ENCODE measurements at regions not wholly inside any gene's neighbourhood (a gene's known extent, or its start where the extent isn't known, plus 50 kb on each side); places are given as distances from the start of the nearest gene placed in this dataset.

DNA sequence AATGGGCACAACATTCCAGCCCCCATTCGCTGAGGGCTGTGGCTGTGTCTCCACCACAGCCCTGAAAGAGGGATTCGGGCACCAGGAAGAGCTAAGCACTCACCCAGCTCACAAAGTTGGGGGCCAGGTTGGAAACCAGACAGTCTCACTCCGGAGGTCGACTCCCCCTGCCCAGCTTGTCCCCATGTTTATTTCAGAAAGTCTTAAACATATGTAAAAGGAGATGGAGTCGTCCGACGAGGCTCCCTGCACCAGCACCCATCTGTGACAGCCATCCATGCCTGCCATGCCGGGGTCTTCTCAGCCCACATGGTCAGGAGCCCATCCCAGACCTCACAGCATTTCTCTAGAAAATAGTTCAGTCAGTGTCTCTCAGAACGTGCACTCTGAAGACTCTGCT, 63.6 kb upstream of the STX16 start:
- ATAC-seq (no peak), DNase-seq (no peak)
- Histone ChIP-seq H3K9me3 (ENCODE audit: control insufficient read depth, low read length) (no peaks in the 10 kb centered on the region), H3K4me1 (ENCODE audit: control insufficient read depth, insufficient read depth, low read length) (no peaks in the 10 kb centered on the region), H3K4me3 (ENCODE audit: low read length) (no peak overlapping the region), H3K27ac (ENCODE audit: low read length) (no peak overlapping the region), H3K27me3 (ENCODE audit: control insufficient read depth, insufficient read depth) (no peaks in the 10 kb centered on the region)
- intact Hi-C loops (cut with DNase I) = no loop called here
- 86% methylated on average over 9 of the region's 9 CpGs for WGBS

GRCh38 chr20:58586565-58587093, 64.5 kb upstream of the STX16 start:
- ATAC-seq = no peak
- H3K27me3 ChIP-seq (ENCODE audit: control insufficient read depth, insufficient read depth) = no peaks in the 10 kb centered on the region
- no peak for DNase-seq
- H3K4me1 ChIP-seq (ENCODE audit: control insufficient read depth, insufficient read depth, low read length) = no peaks in the 10 kb centered on the region
- 91% methylated on average over 6 of the region's 6 CpGs for WGBS
- no peaks in the 10 kb centered on the region for H3K9me3 ChIP-seq (ENCODE audit: control insufficient read depth, low read length)
- intact Hi-C loops (cut with DNase I) = no loop called here
- H3K4me3 ChIP-seq (ENCODE audit: low read length) = no peak overlapping the region
- no peak overlapping the region for H3K27ac ChIP-seq (ENCODE audit: low read length)

DNA sequence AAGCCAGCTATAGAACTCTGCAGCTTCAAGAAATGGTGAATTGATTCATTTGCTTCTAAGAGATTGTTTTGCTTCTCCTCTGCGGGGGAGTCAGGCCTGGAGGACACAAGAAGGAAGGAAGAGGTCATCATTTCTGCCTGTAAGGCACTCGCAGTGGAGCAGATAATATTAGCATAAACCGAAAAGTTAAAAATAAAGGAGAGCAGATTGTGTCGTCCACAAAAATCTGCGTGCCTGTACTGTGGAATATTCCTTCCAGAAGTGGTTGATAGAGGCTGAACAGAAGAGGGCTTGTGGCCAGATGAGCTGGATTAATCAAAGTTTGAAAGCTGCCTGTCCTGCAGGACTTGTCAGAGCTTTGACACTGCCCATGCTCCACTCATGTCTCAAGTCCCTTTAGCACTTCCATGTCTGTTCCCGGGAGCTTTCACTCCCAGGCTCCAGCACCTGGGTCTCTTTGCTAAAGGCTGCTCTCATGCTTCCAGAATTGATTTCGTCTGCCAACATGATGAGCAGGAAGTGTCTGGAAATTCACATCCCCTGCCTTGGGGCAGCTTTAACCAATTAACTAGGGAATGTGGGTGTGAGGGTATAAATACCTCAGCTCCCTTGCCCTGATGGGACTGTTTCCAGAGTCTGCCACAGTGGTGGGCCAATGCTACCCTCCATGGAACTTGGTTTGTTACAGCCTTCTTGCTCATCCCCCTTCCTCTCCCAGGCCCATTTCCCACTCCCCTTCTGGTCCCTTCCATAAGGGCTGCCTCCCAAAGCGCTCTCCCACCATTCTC, 65.1 kb upstream of the STX16 start:
- no peak overlapping the region for H3K4me3 ChIP-seq (ENCODE audit: low read length)
- H3K9me3 ChIP-seq (ENCODE audit: control insufficient read depth, low read length) = no peaks in the 10 kb centered on the region
- DNase-seq (no peak), ATAC-seq (no peak)
- H3K4me1 ChIP-seq (ENCODE audit: control insufficient read depth, insufficient read depth, low read length) = no peaks in the 10 kb centered on the region
- no peaks in the 10 kb centered on the region for H3K27me3 ChIP-seq (ENCODE audit: control insufficient read depth, insufficient read depth)
- no peak overlapping the region for H3K27ac ChIP-seq (ENCODE audit: low read length)
- intact Hi-C loops (cut with DNase I) = no loop called here
- WGBS = 41% methylated on average over 8 of the region's 8 CpGs

GRCh38 chr20:58584881-58585752, 66.0 kb upstream of the STX16 start:
- intact Hi-C loops (cut with DNase I) = no loop called here
- H3K9me3 ChIP-seq (ENCODE audit: control insufficient read depth, low read length) = no peaks in the 10 kb centered on the region
- no peaks in the 10 kb centered on the region for H3K4me1 ChIP-seq (ENCODE audit: control insufficient read depth, insufficient read depth, low read length)
- DNase-seq (no peak), ATAC-seq (peak in 1 of 2 donors; percentile 21)
- no peak overlapping the region for H3K27ac ChIP-seq (ENCODE audit: low read length)
- H3K4me3 ChIP-seq (ENCODE audit: low read length) = no peak overlapping the region
- no peaks in the 10 kb centered on the region for H3K27me3 ChIP-seq (ENCODE audit: control insufficient read depth, insufficient read depth)
- WGBS = 48% methylated on average over 9 of the region's 9 CpGs

- no peak overlapping the region for H3K27ac ChIP-seq (ENCODE audit: low read length)
- no peaks in the 10 kb centered on the region for H3K27me3 ChIP-seq (ENCODE audit: control insufficient read depth, insufficient read depth)
- no peak overlapping the region for H3K4me3 ChIP-seq (ENCODE audit: low read length)
- no peak for DNase-seq
- WGBS = 94% methylated on average over 8 of the region's 8 CpGs
- H3K4me1 ChIP-seq (ENCODE audit: control insufficient read depth, insufficient read depth, low read length) = no peaks in the 10 kb centered on the region
- intact Hi-C loops (cut with DNase I) = no loop called here
- ATAC-seq = peak in 1 of 2 donors; percentile 7
- no peaks in the 10 kb centered on the region for H3K9me3 ChIP-seq (ENCODE audit: control insufficient read depth, low read length)
Observed at GRCh38 chr20:58584051-58584824, 66.8 kb upstream of the STX16 start.

DNA sequence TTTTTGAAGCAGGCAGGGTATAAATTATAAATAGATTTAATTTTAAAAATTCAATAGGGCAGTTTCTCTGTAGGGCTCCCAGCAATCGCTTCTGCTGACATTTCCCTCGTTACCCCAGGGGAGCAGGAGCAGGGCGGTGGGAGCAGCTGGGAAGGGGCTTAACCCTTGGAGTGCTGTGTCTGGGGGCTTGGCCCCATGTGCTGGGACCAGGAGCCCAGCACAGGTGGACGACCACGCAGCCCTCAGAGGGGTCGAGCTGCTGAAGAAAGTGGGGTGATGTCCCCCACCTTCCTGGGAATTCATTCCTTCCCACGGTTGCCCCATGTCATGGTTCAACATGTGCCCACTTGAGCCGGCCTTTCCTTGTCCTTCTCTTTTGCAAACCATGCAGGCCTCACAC, 67.5 kb upstream of the STX16 start:
- Histone ChIP-seq H3K4me3 (ENCODE audit: low read length) (no peak overlapping the region), H3K9me3 (ENCODE audit: control insufficient read depth, low read length) (no peaks in the 10 kb centered on the region), H3K27me3 (ENCODE audit: control insufficient read depth, insufficient read depth) (no peaks in the 10 kb centered on the region), H3K4me1 (ENCODE audit: control insufficient read depth, insufficient read depth, low read length) (no peaks in the 10 kb centered on the region), H3K27ac (ENCODE audit: low read length) (no peak overlapping the region)
- ATAC-seq (peak in 1 of 2 donors; percentile 24), DNase-seq (no peak)
- intact Hi-C loops (cut with DNase I) = no loop called here
- 56% methylated on average over 8 of the region's 8 CpGs for WGBS

GRCh38 chr20:58583176-58583575, 67.9 kb upstream of the STX16 start:
- Histone ChIP-seq H3K9me3 (ENCODE audit: control insufficient read depth, low read length) (no peaks in the 10 kb centered on the region), H3K27me3 (ENCODE audit: control insufficient read depth, insufficient read depth) (no peaks in the 10 kb centered on the region), H3K4me1 (ENCODE audit: control insufficient read depth, insufficient read depth, low read length) (no peaks in the 10 kb centered on the region), H3K4me3 (ENCODE audit: low read length) (no peak overlapping the region), H3K27ac (ENCODE audit: low read length) (no peak overlapping the region)
- DNase-seq (peak in 2 of 3 donors; percentile 45 to 72), ATAC-seq (peak; percentile 66 to 85)
- intact Hi-C loops (cut with DNase I) = no loop called here
- WGBS = 26% methylated on average over 13 of the region's 13 CpGs

GRCh38 chr20:58580474-58580835, 65.3 kb upstream of the APCDD1L start:
- H3K27me3 ChIP-seq (ENCODE audit: control insufficient read depth, insufficient read depth) = no peaks in the 10 kb centered on the region
- H3K9me3 ChIP-seq (ENCODE audit: control insufficient read depth, low read length) = no peaks in the 10 kb centered on the region
- no peak overlapping the region for H3K4me3 ChIP-seq (ENCODE audit: low read length)
- no peak for ATAC-seq
- no peak for DNase-seq
- no peak overlapping the region for H3K27ac ChIP-seq (ENCODE audit: low read length)
- intact Hi-C loops (cut with DNase I) = no loop called here
- 92% methylated on average over 7 of the region's 7 CpGs for WGBS
- H3K4me1 ChIP-seq (ENCODE audit: control insufficient read depth, insufficient read depth, low read length) = no peaks in the 10 kb centered on the region

- no peak for ATAC-seq
- H3K27me3 ChIP-seq (ENCODE audit: control insufficient read depth, insufficient read depth) = no peaks in the 10 kb centered on the region
- intact Hi-C loops (cut with DNase I) = no loop called here
- DNase-seq = no peak
- no peaks in the 10 kb centered on the region for H3K9me3 ChIP-seq (ENCODE audit: control insufficient read depth, low read length)
- no peaks in the 10 kb centered on the region for H3K4me1 ChIP-seq (ENCODE audit: control insufficient read depth, insufficient read depth, low read length)
- H3K27ac ChIP-seq (ENCODE audit: low read length) = no peak overlapping the region
- WGBS = 94% methylated on average over 23 of the region's 23 CpGs
- no peak overlapping the region for H3K4me3 ChIP-seq (ENCODE audit: low read length)
Observed at GRCh38 chr20:58579819-58580473, 64.7 kb upstream of the APCDD1L start.

DNA sequence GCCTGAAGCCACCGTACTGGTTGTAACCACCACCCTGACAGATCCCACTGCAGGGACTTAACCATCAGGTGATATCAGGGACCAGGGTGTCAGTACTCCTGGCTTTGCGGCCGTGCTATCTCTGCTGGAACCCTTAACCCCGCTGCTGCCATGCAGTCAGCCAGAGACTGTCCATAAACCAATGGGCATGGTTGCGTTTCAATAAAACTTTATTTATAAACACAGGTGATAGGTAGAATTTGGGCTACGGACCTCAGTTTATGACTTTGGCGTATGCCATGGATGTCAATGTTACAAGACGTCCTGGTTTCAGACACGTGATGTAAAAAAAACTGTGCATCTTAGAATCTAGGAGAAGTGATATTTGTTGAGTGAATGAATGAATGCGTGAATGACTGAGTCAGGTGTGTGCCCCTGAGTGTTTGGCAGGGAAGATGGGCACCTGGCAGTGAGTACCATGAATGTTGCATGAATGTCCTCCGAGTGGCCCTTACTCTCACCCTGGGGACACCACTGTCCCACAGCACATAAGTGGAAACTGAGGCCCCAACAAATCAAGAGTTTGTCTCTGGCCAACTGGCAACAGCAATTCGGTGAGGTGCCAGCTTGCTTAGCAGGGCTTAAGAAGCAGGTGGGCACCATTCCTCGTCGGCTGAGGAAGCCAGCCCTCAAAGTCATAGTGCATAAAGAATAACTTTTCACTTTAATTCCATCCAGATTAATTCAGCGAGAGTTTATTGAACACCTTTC, 64.0 kb upstream of the APCDD1L start:
- DNase-seq (no peak), ATAC-seq (no peak)
- Histone ChIP-seq H3K27ac (ENCODE audit: low read length) (no peak overlapping the region), H3K4me1 (ENCODE audit: control insufficient read depth, insufficient read depth, low read length) (no peaks in the 10 kb centered on the region), H3K4me3 (ENCODE audit: low read length) (no peak overlapping the region), H3K27me3 (ENCODE audit: control insufficient read depth, insufficient read depth) (no peaks in the 10 kb centered on the region), H3K9me3 (ENCODE audit: control insufficient read depth, low read length) (no peaks in the 10 kb centered on the region)
- WGBS = 89% methylated on average over 15 of the region's 15 CpGs
- intact Hi-C loops (cut with DNase I) = no loop called here
